NCI-H82 (cell line): ENCODE measurements at regions not wholly inside any gene's neighbourhood (a gene's known extent, or its start where the extent isn't known, plus 50 kb on each side); places are given as distances from the start of the nearest gene placed in this dataset.

ENCODE experiments used
- DNase-seq: peaks from one replicate; lab custom pipeline; 2025; lab: John Stamatoyannopoulos, UW

GRCh38 chr18:37691162-37691561 is 125.6 kb upstream of the CELF4 start:
- no peak for DNase-seq

GRCh38 chr18:37689841-37690240 is 124.2 kb upstream of the CELF4 start:
- DNase-seq = no peak

GRCh38 chr18:37684590-37684989 is 119.0 kb upstream of the CELF4 start:
- DNase-seq = peak; percentile 4

GRCh38 chr18:37684183-37684582 is 118.6 kb upstream of the CELF4 start:
- no peak for DNase-seq

GRCh38 chr18:37680911-37681310 is 115.3 kb upstream of the CELF4 start:
- DNase-seq = no peak

- no peak for DNase-seq
Observed at GRCh38 chr18:37676276-37676675, 110.7 kb upstream of the CELF4 start.

GRCh38 chr18:37675699-37676098 is 110.1 kb upstream of the CELF4 start:
- no peak for DNase-seq

GRCh38 chr18:37674570-37674969 is 109.0 kb upstream of the CELF4 start:
- no peak for DNase-seq

GRCh38 chr18:37673671-37674070 is 108.1 kb upstream of the CELF4 start:
- no peak for DNase-seq

GRCh38 chr18:37672932-37673595 is 107.5 kb upstream of the CELF4 start:
- peak; percentile 39 for DNase-seq

GRCh38 chr18:37672001-37672400 is 106.4 kb upstream of the CELF4 start:
- no peak for DNase-seq

- no peak for DNase-seq
Observed at GRCh38 chr18:37671530-37671929, 105.9 kb upstream of the CELF4 start.

- DNase-seq = no peak
Observed at GRCh38 chr18:37671119-37671518, 105.5 kb upstream of the CELF4 start.

GRCh38 chr18:37669991-37670534 is 104.5 kb upstream of the CELF4 start:
- DNase-seq = no peak

- DNase-seq = peak; percentile 5
Observed at GRCh38 chr18:37668971-37669747, 103.6 kb upstream of the CELF4 start.

GRCh38 chr18:37667836-37668235 is 102.2 kb upstream of the CELF4 start:
- no peak for DNase-seq

GRCh38 chr18:37666991-37667390 is 101.4 kb upstream of the CELF4 start:
- no peak for DNase-seq

GRCh38 chr18:37666451-37666850 is 100.9 kb upstream of the CELF4 start:
- no peak for DNase-seq

- peak; percentile 45 for DNase-seq
Observed at GRCh38 chr18:37665346-37665745, 99.7 kb upstream of the CELF4 start.

- peak; percentile 41 for DNase-seq
Observed at GRCh38 chr18:37663446-37663845, 97.8 kb upstream of the CELF4 start.

GRCh38 chr18:37662546-37663339 is 97.1 kb upstream of the CELF4 start:
- peak; percentile 92 for DNase-seq

GRCh38 chr18:37662099-37662498 is 96.5 kb upstream of the CELF4 start:
- DNase-seq = no peak

GRCh38 chr18:37661478-37661877 is 95.9 kb upstream of the CELF4 start:
- DNase-seq = no peak
